GM19043 (cell line): ENCODE measurements at regions not wholly inside any gene's neighbourhood (a gene's known extent, or its start where the extent isn't known, plus 50 kb on each side); places are given as distances from the start of the nearest gene placed in this dataset.
"Not testable (repeated sequence)": the region's sequence is repeated elsewhere in the genome, so short reads cannot be mapped to it uniquely, and the experiment has no call there.

ENCODE experiments used
- ATAC-seq: cut with Tn5 transposase; IDR thresholded peaks from one replicate; pipeline ENCODE4 v1.9.1; 2021; ENCODE audit warnings: low read depth; ENCODE audit not compliant: unreplicated experiment

DNA sequence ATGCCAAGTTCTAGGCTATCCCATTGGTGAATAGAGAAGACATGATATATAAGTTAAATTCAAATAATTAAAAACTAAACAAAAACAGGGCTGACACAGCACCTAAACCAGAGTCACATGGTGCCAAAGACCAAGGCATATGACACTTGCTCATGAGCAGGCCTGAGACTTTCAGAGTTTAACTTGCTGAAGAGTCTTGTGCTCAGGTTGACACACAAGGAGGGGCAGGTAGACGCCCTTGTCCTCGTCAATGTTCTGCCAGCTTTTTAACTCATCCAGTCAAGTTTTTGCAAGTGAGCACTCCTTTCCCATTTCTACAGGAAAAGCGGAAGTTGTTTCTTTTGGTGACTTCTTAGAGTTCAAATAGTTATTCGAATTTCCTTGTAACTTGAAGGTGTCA lies 289.7 kb downstream of the CYRIA start:
- ATAC-seq, result no peak

DNA sequence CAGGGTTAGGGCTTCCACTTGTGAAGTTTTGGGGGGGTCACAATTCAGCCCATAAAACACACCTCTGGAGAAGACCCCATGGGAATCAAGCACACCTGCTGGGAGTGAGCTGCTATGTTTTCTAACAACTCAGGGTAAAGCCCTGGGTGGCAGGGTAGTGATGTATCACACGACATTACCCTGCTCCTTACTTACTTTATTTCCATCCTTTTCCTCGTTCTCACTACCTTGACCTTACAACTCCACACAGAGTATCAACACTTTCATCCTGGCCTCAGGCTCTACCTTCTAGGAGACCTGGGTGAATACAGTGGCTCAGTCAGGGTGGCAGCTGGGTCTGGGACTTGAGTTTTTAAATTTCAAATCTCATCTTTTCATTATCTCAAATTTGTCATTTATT lies 290.3 kb downstream of the CYRIA start:
- no peak for ATAC-seq

DNA sequence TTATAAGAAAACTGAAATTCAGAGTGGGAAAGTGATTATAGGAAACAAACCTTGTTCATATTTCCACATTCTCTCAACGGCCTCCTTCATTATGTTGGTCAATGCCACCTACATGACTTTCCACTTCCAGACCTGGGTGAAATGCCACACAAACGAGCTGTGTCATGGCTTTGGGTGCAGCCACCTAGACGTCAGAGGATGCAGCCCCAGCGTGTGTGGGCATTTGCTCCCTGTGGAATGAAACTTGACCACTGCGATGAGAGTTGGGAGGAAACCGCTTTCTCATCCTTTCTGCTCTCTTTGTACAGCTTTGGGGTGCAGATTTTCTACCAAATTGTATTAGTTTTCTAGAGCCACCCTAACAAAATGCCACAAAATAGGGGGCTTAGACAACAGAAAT lies 291.0 kb downstream of the CYRIA start:
- no peak for ATAC-seq

- ATAC-seq, result no peak
Observed at GRCh38 chr2:16373341-16373740, 292.3 kb downstream of the CYRIA start.

DNA sequence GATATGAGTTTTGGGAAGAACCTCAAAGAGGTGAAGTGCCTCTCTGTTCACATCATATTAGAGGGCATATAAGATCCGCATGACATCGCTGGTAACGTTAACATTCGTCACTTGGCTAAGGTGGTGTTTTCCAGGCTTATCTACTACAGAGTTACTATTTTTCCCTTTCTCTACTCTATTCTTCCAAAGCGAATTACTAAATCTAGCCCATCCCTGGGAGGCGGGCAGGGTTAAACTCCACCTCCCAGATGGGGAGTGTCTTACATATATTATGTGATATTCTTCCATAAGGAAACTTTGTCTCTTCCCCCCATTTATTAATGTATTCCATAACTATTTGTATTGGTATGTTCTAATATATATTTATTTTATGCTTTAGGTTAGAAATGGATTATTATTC lies 293.9 kb downstream of the CYRIA start:
- ATAC-seq, result no peak

- ATAC-seq, result no peak
Observed at GRCh38 chr2:16368951-16369350, 296.7 kb downstream of the CYRIA start.

DNA sequence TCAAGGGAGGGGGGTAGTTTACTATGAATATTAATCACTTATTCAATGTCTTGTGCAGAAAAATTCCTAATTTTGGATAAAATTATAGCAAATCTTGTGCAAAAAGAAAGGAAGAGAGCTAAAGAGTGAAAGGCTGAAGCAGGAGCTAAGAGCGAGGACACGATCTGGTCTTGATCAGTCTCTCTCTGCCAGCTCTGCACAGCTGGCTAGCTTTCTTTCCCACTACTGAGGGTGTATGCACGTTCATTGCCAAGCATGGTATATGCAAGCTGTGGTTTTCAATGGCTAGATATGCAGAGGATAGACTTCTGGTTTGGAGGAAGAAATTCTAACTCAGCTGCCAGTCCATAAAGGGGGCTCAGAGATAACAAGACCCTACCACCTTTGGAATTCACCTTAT lies 297.3 kb downstream of the CYRIA start:
- ATAC-seq, result no peak

GRCh38 chr2:16365366-16365765 lies 300.3 kb downstream of the CYRIA start:
- no peak for ATAC-seq

DNA sequence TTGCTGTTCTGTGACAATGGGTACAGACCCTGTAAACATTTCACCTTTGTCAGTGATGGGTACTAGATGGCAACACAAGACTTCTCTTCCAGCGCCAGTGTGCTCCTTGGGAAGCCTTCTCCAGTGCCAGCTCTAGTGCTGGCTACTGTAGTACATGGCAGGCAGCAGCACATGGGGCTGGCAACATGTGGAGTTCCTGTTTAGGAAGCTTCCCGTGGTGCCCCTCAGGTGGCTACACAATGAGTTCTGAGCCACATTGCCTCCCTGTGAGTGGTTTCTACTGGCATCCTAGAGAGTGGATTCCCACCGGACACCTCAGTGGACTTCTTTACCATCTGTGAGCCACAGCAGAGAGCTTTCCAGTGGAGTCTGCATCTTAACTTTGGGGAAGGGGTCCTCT lies 302.1 kb downstream of the CYRIA start:
- no peak for ATAC-seq

- ATAC-seq, result no peak
Observed at GRCh38 chr2:16362611-16363010, 303.0 kb downstream of the CYRIA start.

DNA sequence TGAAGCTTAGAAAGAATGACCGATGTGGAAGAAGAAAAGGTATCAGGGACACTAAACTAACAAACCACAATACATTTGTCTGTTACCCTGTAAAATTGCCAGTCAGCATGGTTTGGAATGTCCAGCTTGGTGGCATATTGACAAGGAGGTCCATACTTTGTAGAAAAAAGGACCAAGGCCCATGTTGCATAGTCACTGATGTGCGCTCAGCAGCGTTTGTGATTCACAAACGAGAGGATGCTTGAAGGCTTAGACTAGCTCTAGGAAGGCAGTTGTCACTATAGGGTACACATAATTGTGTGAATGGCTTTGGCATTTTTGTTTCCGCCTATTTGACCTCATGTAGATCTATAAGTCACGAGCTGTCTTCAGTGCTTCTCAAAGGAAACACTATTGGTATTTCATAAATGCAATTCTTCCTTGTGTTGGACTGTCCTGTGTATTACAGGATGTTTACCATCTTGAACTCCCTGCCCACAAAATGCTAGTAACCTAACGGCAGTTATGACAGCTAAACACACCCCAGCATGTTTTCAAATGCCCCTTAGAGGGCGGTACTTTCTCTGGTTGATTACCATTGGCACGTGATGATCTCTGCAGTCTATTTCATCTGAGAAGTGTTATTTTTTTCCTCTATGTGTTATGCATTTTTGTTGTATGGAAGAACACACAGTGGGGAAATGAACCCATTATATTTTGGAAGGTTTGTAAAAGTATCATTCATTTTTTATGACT lies 304.2 kb downstream of the CYRIA start:
- ATAC-seq, result no peak

DNA sequence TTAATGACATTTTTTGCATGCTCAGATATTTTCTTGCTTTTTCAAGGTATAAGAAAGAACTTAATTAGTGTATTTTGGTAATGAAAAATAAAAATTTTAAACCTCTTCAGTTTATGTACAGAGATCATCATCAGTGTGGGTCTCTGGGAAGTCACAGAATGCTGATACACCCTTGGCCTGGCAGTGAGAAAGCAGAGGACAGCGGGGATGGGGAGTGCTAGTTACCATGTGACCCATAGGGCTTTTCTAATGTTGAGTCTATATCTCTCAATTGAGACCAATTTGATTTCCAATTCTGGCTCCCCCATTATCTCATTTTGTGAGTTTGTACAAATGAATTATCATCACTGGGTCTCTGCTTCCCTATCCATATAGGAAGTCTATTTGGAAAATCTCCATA lies 305.7 kb downstream of the CYRIA start:
- no peak for ATAC-seq

- ATAC-seq, result no peak
Observed at GRCh38 chr2:16357188-16357587, 308.4 kb downstream of the CYRIA start.

- ATAC-seq, result no peak
Observed at GRCh38 chr2:16351541-16351940, 314.1 kb downstream of the CYRIA start.

GRCh38 chr2:16351137-16351536 lies 314.5 kb downstream of the CYRIA start:
- ATAC-seq, result no peak

- no peak for ATAC-seq
Observed at GRCh38 chr2:16350211-16350610, 315.4 kb downstream of the CYRIA start.

DNA sequence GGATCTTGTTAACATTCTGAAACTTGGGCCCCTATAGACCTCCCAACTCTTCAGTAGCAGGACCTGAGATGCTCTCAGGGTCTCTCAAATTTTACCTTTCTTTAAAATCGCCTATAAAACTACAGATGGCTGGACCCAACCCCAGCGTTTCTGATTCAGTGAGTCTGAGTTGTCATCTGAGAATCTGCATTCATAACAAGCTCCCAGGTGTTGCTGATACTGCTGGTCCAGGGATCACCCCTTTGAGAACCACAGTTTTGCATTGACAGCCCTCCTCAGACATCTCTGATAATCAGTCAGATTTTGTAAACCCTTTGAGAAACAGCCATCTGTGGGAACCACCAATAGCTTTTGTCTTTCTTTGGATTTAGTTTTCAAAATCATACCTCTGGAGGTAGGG lies 315.8 kb downstream of the CYRIA start:
- no peak for ATAC-seq

DNA sequence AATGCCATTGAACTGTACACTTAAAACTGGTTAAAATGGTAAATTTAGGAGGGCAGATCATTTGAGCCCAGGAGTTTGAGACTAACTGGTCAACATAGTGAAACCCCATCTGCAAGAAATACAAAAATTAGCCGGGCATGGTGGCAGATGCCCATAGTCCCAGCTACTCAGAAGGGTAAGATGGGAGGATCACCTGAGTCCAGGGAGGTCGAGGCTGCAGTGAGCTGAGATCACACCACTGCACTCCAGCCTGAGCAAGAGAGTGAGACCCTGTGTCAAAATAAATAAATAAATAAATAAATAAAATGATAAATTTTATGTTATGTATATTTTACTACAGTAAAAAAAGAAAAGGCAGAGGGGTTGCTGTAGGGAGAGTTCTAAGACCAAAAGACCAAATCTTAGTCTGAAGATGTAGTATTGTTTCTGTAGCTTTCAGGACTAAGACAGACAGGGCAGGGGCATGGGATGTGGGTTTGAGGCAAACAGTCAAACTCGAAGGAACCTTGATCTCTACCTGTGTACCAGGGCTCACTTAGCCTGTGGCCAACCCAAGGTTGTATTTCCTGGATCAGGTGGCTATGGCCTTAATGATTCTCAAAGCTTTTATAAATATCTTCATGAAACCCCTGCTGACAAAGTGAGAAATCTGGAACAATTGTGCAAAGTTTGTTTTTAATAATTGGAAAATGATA lies 316.7 kb downstream of the CYRIA start:
- ATAC-seq, result no peak

DNA sequence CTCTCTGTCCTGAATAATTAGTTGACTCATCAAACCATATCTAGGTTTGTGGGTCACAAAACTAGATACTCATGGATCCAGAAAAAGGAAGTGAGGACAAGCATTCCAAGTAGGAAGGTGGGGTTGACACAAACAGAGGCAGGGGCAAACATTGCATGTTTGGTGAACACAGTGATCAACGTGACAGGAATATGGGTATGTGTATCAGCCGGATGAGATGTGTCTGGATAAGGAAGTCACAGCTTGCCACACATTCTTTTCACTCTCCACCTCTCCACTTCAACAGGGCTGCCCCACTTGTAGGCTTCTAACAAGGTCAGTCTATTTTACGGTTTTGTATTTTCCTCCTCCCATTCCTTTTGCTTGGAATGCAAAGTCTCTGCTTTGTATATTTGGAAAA lies 319.0 kb downstream of the CYRIA start:
- ATAC-seq, result no peak

GRCh38 chr2:16345231-16345630 lies 320.4 kb downstream of the CYRIA start:
- ATAC-seq, result not testable (repeated sequence)

DNA sequence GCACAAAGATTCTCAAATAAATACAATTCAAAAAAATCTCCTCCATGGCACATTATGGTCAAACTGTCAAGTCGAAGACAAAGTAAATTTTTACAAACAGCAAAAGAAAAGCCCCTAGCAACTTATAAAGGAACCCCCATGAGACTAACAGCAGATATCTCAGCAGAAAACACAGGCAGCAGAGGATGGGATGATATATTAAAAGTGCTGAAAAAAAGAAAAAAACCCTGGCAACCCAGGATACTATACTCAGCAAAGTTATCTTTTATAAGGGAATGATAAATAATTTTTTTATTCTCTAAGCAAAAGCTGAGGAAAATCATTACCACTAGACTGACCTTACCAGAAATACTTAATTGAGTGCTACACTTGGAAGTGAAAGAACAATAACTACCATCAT lies 326.4 kb downstream of the CYRIA start:
- no peak for ATAC-seq

GRCh38 chr2:16338026-16338425 lies 327.6 kb downstream of the CYRIA start:
- no peak for ATAC-seq
